ENCODE measurements at regions not wholly inside any gene's neighbourhood (a gene's known extent, or its start where the extent isn't known, plus 50 kb on each side); places are given as distances from the start of the nearest gene placed in this dataset.

DNA sequence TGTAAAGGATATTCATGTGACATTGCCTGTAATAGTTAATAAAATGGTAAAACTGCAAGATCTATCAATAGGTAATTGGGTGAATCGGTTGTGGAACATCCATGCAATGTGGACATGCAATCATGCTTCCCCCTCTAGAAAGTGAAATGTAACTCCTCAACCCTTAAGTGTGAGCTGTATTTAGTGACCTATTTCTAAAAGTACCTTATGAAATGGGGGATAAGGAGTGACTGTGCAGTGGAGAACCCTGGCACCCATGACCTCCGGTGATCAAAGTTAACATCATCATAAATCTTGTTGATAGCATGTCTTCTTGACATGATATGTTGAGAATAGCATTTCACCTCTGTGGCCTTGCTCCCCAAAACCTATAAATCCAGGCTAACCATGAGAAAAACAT, 53.6 kb upstream of the PPARGC1A start:
- TF ChIP-seq, protein P1, sequence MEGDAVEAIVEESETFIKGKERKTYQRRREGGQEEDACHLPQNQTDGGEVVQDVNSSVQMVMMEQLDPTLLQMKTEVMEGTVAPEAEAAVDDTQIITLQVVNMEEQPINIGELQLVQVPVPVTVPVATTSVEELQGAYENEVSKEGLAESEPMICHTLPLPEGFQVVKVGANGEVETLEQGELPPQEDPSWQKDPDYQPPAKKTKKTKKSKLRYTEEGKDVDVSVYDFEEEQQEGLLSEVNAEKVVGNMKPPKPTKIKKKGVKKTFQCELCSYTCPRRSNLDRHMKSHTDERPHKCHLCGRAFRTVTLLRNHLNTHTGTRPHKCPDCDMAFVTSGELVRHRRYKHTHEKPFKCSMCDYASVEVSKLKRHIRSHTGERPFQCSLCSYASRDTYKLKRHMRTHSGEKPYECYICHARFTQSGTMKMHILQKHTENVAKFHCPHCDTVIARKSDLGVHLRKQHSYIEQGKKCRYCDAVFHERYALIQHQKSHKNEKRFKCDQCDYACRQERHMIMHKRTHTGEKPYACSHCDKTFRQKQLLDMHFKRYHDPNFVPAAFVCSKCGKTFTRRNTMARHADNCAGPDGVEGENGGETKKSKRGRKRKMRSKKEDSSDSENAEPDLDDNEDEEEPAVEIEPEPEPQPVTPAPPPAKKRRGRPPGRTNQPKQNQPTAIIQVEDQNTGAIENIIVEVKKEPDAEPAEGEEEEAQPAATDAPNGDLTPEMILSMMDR (IDR thresholded peaks at IDR 0.05), result no peak
- TF ChIP-seq POLR2A (IDR thresholded peaks at IDR 0.05), result no peak
